GM10248 (cell line): ENCODE measurements at regions not wholly inside any gene's neighbourhood (a gene's known extent, or its start where the extent isn't known, plus 50 kb on each side); places are given as distances from the start of the nearest gene placed in this dataset.
A peak's percentile ranks its signal among the peaks of the same experiment; 100 is the strongest.

ENCODE experiments used
- CTCF ChIA-PET: fragments of 300-600 bp; sonication (Branson Sonifier 250); formaldehyde crosslinking; extraction: SDS; loops from one replicate; lab custom pipeline; 2021; ENCODE audit warnings: antibody characterized with exemption; lab: Yijun Ruan, JAX
- POLR2A ChIA-PET: fragments of 350-650 bp; sonication (Branson Sonifier 250); formaldehyde crosslinking; extraction: SDS; loops from one replicate; lab custom pipeline; 2020; ENCODE audit warnings: antibody characterized with exemption; lab: Yijun Ruan, JAX
- DNase-seq: peaks from one replicate; pipeline ENCODE4 v3.0.0; 2012; ENCODE audit errors: extremely low spot score
- TF ChIP-seq, protein P1 (sequence below): IDR thresholded peaks from 2 replicates; pipeline ENCODE4 v1.5.1; 2012; ENCODE audit warnings: mild to moderate bottlenecking, low read depth; ENCODE audit errors: extremely low read depth, missing control alignments, control extremely low read depth

DNA sequence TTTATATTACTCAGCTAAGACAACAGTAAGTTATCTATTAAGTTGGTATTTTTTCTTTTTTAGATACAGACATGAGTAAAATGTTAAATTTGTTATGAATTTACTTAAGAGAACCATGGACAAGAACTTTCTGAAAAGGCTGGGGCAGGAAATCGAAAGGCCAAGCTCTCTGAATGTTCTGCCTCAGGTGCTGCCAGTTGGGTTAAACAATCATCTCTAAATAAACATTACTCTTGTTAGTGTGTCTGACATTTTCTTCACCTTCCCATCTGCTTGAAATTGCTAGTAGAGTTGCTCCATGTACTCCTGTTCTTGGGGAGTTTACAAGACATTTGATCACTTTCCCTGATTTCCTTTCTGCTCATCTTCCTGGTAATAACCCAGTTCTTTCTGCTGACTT lies 87.5 kb downstream of the ANKRD7 start:
- DNase-seq = no peak
- ChIA-PET POLR2A (interaction anchor here (0.7 kb wide), 1 partner anchor 14 kb away, joined by 3 read pairs; no protein-coding TSS in a partner anchor), CTCF (interaction anchor here (1.2 kb wide), 1 partner anchor 9 kb away, joined by 4 read pairs; no protein-coding TSS in a partner anchor)
- TF ChIP-seq, protein P1, sequence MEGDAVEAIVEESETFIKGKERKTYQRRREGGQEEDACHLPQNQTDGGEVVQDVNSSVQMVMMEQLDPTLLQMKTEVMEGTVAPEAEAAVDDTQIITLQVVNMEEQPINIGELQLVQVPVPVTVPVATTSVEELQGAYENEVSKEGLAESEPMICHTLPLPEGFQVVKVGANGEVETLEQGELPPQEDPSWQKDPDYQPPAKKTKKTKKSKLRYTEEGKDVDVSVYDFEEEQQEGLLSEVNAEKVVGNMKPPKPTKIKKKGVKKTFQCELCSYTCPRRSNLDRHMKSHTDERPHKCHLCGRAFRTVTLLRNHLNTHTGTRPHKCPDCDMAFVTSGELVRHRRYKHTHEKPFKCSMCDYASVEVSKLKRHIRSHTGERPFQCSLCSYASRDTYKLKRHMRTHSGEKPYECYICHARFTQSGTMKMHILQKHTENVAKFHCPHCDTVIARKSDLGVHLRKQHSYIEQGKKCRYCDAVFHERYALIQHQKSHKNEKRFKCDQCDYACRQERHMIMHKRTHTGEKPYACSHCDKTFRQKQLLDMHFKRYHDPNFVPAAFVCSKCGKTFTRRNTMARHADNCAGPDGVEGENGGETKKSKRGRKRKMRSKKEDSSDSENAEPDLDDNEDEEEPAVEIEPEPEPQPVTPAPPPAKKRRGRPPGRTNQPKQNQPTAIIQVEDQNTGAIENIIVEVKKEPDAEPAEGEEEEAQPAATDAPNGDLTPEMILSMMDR = no peak

DNA sequence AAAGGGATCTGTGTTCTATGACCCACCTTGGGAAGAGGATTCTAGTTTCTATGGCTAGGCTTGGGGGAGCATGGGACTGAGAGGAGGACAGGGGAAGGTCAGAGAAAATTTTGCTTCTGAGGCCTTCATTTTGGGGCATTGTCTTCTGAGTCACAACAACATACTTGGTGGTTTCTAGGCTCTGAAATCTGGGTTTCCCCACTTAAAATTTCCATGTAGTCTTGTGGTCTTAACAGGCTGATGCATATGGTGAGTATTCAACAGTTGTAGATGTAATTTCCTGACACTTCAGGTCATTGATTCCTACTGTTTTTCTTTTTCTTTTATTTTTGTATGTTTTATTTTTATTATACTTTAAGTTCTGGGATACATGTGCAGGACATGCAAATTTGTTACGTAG lies 88.5 kb downstream of the ANKRD7 start:
- TF ChIP-seq, protein P1 = no peak
- POLR2A ChIA-PET = interaction anchor here (0.7 kb wide), 1 partner anchor 15 kb away, joined by 3 read pairs; no protein-coding TSS in a partner anchor

GRCh38 chr7:118324790-118325449 lies 100.4 kb downstream of the ANKRD7 start:
- TF ChIP-seq, protein P1 = no peak
- DNase-seq = no peak
- CTCF ChIA-PET = interaction anchor here (1.4 kb wide), 1 partner anchor 10 kb away, joined by 3 read pairs; no protein-coding TSS in a partner anchor
- POLR2A ChIA-PET = no interaction called here

More for the DNA sequence above, 88.5 kb downstream of the ANKRD7 start:
- CTCF ChIA-PET = interaction anchor here (1.3 kb wide), 1 partner anchor 14 kb away, joined by 3 read pairs; no protein-coding TSS in a partner anchor
- peak; percentile 9 for DNase-seq

- POLR2A ChIA-PET = no interaction called here
- CTCF ChIA-PET = interaction anchor here (1.4 to 1.6 kb wide), 2 partner anchors 9 to 20 kb away, joined by 3 read pairs; no protein-coding TSS in a partner anchor
- TF ChIP-seq, protein P1 = no peak
- no peak for DNase-seq
Measured at GRCh38 chr7:118325450-118325808, 100.9 kb downstream of the ANKRD7 start.

DNA sequence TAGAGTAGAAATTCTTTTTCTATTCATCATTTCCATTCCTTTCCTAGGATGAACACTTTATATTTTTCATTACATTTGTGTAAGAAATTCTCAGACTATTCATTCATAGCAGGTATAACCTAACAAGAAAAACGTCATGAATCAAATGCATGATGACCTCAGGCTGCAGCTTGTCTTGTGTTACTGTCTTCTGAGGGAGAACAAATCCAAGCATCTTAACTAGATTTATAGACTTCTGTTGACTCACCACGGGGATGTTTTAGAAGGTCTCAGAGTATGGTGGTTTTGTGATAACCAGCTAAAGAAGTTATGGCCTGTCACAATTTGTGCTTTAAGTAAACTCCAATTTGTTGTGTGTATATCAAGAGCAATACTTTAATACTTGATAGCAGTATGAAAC lies 102.7 kb downstream of the ANKRD7 start:
- POLR2A ChIA-PET = no interaction called here
- TF ChIP-seq, protein P1 = no peak
- CTCF ChIA-PET = no interaction called here

DNA sequence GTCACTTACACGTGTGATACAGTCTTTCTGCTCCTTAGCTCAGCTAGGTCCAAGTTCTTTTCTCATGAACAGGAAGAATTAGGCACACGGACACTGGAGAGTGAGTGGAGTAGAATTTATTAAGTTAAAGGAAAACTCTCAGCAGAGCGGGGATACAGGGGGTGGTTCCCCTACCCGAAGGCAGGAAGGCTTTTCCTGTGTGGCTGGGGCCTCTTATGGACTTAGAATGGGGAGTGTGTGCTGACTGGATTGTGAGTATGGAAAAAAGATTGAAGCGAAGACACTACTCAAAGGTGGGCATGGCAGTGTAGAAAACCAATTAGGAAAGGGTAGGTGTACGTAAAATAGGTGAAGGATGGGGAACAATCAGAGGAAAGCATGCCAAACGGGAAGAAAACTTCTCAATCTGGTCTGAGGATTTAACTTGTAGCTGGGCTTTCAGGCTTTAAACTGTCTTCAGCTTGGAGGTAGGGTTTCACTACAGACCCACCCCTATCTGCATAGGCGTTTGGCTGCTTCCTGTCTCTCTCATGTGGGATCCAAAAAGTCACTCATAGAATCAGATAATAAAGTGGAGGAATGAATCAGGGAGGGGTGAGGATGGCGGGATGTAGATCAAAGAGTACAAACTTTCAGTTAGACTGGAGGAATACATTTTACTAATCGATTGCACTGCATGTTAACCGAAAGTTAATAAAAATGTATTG lies 104.2 kb downstream of the ANKRD7 start:
- DNase-seq = no peak
- ChIA-PET CTCF (no interaction called here), POLR2A (no interaction called here)
- TF ChIP-seq, protein P1 = no peak

More for the DNA sequence above, 102.7 kb downstream of the ANKRD7 start:
- DNase-seq = no peak
